GM12873 (cell line): ENCODE measurements at regions not wholly inside any gene's neighbourhood (a gene's known extent, or its start where the extent isn't known, plus 50 kb on each side); places are given as distances from the start of the nearest gene placed in this dataset.

Experiments used
- CTCF ChIP-seq: IDR thresholded peaks from 2 replicates; pipeline ENCODE4 v1.5.1; 2012; ENCODE audit warnings: low read depth, mild to moderate bottlenecking, moderate library complexity, low read length, control low read depth; ENCODE audit not compliant: insufficient read depth; ENCODE audit errors: missing control alignments

DNA sequence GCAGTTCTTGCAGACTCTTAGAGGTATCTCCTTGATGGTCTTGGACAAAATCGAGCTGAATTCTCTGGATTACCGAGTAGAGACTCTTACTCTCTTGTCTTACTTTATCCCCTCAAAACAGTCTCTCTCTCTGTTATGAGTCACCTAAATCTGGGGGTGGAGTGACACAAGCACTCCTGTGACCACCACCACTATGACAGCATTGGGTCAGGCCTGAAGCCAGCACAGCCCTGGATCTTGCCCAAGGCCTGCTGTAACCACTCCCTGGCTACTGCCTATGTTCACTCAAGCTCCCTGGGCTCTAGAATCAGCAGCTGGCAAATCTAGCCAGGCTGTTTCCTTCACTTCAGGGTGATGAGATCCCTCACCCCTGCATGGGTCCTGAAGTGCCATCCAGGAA lies 662.5 kb downstream of the LUZP2 start:
- no peak for TF ChIP-seq CTCF

- no peak for TF ChIP-seq CTCF
These were observed 666.6 kb downstream of the LUZP2 start for GRCh38 chr11:25163421-25163820.

- no peak for TF ChIP-seq CTCF
These were observed 683.3 kb downstream of the LUZP2 start for GRCh38 chr11:25180187-25180586.

DNA sequence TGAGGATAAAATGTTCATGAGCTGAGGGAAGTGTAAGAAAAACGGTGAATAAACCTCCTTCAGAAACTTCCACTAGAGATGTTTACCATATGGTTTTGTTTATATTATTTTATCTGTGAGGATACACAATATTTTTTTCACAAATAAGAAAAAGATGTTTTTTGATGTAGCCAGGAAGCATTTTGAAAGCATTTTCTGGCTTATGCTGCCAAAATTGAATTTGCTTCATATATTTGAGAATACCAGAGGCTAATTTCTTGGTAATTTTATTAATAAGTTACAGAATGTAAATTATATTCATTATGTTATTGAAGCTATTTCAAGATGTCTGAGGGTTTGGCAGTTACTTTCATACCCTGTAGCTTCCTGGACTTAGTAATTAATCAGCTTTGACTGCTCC lies 686.6 kb downstream of the LUZP2 start:
- TF ChIP-seq CTCF, result no peak

DNA sequence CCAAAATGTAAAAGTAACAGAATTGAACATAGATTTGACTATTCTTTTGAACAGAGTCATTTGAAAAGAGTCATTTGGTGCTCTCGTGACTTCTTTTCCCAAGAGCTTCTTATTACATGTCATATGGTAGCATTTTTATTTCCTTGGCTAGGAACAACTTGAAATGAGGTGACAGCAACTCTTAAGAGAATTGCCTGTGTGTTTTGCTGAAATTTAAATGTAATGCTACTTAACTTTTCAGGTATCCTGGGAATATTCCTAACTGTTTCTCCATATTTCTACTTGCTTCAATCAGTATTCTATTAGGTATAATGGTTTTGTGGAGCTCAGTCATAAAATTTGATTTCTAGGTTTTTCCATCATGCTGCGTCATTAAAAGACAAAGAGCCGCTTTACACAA lies 700.7 kb downstream of the LUZP2 start:
- TF ChIP-seq CTCF, result no peak

DNA sequence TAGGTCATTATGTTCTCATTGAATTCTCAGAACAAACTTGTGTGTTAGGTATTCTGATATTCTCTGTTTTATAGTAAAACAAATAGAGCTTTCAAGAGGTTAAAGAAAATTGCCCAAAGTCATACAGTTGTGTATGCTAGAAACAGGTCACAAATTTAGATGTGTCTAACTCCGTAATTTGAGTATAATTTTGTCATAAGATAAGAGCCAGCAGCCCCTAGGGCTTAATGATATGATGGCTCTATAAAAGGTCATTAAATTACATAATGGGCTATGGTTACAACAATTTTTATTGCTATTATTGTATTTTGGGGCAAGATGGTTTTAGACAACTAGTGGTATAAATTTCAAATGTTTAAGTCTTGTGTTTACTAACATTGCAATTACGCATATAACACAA lies 701.9 kb downstream of the LUZP2 start:
- no peak for TF ChIP-seq CTCF

DNA sequence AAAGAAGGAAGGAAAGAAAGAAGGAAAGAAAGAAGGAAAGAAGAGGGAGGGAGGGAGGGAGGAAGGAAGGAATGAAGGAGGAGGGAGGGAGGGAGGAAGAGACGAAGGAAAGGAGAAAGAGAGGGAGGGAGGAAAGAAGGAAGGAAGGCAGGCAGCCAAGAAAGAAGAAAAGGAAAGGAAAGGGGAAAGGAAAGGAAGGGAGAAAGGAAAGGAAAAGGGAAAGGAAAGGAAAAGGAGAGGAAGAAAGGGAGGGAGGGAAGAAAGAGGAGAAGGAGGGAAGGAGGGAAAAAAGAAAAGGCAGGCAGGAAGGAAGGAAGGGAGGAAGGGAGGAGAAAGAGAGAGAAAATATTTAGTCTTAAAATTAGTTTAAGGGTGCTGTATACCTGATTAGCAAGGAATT lies 704.1 kb downstream of the LUZP2 start:
- no peak for TF ChIP-seq CTCF

DNA sequence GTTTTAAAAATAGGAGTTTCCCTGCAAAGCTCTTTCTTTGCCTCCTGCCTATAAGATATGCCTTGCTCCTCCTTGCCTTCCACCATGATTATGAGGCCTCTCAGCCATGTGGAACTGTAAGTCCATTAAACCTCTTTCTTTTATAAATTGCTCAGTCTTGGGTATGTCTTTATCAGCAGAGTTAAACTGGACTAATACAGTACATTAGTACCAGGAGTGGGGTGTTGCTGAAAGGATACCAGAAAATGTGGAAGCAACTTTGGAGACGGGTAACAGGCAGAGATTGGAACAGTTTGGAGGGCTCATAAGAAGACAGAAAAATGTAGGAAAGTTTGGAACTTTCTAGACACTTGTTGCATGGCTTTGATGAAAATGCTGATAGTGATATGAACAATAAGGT lies 709.9 kb downstream of the LUZP2 start:
- no peak for TF ChIP-seq CTCF
